NCI-H1436 (cell line): ENCODE measurements at regions not wholly inside any gene's neighbourhood (a gene's known extent, or its start where the extent isn't known, plus 50 kb on each side); places are given as distances from the start of the nearest gene placed in this dataset.
"Not testable (repeated sequence)": the region's sequence is repeated elsewhere in the genome, so short reads cannot be mapped to it uniquely, and the experiment has no call there.

Experiments
- DNase-seq: peaks from one replicate; lab custom pipeline; 2025; lab: John Stamatoyannopoulos, UW

- no peak for DNase-seq
Observed at GRCh38 chr22:22168941-22169867, 75.4 kb upstream of the VPREB1 start.

GRCh38 chr22:22168190-22168940 lies 76.2 kb upstream of the VPREB1 start:
- DNase-seq: peak; percentile 16

DNA sequence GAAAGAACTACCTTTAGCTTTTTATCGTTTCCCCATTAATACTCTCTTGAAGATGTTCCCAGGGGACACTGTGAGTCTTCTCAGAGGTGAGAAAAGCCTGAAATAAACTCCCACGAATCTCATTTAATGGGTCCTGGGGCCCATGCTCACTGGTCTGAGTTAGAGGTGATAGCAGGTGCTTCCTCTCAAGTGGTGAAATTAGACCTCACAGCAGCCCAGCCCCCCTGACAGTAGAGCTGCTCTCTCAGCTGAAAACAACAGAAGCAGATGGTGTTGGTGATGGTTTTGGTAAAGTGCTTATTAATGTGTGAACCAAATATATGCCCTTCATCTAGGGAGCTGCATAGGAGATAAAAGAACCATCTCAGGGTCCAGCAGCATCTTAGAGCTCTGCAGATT lies 76.8 kb upstream of the VPREB1 start:
- DNase-seq: no peak

- no peak for DNase-seq
Observed at GRCh38 chr22:22166941-22167713, 77.5 kb upstream of the VPREB1 start.

- DNase-seq: no peak
Observed at GRCh38 chr22:22165936-22166710, 78.5 kb upstream of the VPREB1 start.

- DNase-seq: peak; percentile 2
Observed at GRCh38 chr22:22164541-22165272, 79.9 kb upstream of the VPREB1 start.

DNA sequence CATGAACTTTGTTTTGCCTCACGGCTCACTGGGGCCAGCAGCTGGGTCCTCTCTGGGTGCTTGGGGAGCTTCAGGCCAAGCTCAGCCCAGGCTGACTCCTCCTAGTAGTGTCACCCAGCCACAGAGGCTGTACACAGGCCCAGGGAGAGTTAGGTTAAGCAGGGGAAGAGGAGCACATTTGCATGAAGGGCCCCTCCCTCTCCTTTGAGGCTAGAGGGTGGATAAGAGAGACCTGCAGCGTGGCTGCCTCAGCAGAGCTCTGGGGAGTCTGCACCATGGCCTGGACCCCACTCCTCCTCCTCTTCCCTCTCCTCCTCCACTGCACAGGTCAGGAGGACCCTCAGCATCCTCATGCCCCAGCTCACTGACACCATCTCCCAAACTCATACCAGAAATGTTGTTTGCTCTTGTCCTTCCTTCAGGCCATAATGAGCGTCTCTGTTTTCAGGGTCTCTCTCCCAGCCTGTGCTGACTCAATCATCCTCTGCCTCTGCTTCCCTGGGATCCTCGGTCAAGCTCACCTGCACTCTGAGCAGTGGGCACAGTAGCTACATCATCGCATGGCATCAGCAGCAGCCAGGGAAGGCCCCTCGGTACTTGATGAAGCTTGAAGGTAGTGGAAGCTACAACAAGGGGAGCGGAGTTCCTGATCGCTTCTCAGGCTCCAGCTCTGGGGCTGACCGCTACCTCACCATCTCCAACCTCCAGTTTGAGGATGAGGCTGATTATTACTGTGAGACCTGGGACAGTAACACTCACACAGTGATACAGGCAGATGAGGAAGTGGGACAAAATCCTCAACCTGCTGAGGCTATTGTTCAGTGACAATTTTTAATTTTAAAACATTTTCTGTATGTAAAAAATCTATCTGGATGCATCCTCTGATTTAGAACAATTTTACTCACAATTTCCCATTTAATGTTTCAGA lies 82.4 kb upstream of the VPREB1 start:
- no peak for DNase-seq

DNA sequence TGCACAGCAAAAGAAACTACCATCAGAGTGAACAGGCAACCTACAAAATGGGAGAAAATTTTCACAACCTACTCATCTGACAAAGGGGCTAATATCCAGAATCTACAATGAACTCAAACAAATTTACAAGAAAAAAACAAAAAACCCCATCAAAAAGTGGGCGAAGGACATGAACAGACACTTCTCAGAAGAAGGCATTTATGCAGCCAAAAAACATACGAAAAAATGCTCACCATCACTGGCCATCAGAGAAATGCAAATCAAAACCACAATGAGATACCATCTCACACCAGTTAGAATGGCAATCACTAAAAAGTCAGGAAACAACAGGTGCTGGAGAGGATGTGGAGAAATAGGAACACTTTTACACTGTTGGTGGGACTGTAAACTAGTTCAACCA lies 83.8 kb upstream of the VPREB1 start:
- not testable (repeated sequence) for DNase-seq

- no peak for DNase-seq
Observed at GRCh38 chr22:22159384-22159783, 85.2 kb upstream of the VPREB1 start.

- no peak for DNase-seq
Observed at GRCh38 chr22:22158965-22159364, 85.6 kb upstream of the VPREB1 start.

DNA sequence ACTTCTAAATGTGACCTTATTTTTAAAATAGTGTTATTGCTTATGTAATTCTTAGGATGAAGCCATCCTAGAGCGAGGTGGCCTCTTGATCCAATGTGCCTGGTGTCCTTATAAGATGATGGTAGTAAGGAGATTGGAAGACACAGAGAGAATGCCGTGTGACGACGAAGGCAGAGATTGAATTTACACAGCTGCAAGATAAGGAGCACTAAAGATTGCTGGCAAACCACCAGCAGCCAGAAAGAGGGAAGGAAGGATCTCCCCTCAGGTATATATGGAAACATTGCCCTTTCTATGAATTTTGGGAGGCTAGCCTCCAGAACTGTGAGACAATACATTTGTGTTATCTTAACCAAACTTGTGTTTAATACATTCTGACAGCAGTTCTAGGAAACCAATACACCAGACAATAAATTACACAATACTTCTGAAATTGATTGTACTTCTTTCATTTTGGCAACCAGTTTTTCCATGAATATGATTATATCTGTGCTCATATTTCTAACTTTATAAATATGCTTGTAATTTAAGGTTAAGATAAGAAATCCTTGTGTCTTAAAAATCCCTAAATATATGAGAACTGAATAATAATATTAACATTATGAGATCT lies 86.3 kb upstream of the VPREB1 start:
- no peak for DNase-seq

DNA sequence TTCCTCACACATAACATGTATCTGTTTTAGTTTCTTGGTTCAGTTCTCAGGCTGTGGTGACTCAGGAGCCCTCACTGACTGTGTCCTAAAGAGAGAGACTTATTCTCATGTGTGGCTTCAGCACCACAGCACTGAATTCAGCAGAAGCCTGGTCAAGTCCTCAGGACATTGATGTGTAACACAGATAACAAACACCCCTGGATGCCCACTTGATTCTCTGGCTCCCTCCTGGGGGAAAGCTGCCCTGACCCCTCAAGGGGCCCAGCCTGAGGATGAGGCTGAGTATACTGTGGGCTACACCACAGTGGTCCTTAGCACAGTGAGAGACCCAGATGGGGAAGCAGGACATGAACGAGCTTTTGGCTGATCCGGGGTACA lies 87.2 kb upstream of the VPREB1 start:
- DNase-seq: no peak

DNA sequence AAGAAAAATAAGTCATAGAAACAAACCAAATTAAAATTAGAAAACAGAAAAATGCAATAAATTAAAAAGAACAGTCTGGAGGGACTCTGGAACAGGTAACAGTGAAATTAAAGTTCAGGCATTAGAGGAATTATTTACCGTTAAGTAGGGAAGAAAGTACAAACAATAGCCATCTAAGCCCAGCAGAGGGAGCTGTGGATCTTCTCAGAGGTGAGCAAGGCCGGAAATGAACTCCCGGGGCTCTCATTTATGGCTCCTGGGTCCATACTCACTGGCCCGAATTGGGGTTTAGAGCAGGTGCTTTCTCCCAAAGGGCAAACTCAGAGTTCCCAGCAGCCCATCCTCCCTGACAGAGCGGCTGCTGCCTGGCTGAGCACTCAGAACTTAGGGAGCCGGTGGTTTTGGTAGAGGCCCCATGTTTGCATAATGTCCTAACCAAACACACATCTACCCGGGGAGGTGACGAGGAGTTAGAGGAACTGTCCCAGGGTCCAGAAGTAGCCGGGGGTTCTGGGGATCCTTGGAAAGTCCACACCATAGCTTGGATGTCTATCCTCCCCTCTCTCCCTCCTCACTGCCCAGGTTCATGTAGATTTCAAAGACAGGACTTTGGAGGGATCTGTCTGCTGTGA lies 87.8 kb upstream of the VPREB1 start:
- peak; percentile 60 for DNase-seq

DNA sequence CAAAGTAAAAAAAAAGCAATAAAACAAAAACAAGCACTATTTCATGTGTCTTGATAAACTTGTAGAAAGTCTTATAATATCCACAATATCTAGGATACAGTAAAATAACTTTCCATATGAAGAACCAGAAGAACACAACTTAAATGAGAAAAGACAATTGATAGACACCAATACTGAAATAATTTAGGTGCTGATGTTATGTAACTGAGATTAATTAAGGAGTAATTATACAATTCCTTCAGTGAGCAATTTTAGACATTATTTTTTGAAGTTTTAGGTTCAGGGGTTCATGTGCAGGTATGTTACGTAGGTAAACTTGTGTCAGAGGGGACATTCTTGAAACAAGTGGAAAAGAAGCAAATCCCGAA lies 88.3 kb upstream of the VPREB1 start:
- DNase-seq: no peak

DNA sequence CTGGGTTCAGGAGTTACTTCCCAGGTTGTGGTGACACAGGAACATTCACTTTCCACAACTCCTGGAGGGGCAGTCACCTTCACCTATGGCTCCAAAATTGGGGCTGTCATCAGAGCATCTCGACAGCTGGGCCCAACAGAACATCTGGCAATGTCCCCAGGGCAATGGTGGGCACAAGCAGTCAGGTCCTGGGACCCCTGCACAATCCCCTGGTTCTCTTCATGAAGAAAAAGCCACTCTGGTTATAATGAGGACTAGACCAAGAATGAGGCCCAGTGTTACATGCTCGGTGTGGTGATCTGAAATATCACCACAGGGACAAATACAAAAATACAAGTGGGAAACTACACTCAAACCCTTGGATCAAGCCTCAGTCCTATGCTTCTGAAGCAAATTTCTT lies 89.0 kb upstream of the VPREB1 start:
- DNase-seq: no peak

- no peak for DNase-seq
Observed at GRCh38 chr22:22155146-22155545, 89.4 kb upstream of the VPREB1 start.

- DNase-seq: no peak
Observed at GRCh38 chr22:22154040-22154439, 90.5 kb upstream of the VPREB1 start.

- no peak for DNase-seq
Observed at GRCh38 chr22:22151308-22151707, 93.3 kb upstream of the VPREB1 start.

GRCh38 chr22:22150457-22150856 lies 94.1 kb upstream of the VPREB1 start:
- no peak for DNase-seq
